HCT116 (cell line): ENCODE measurements at regions not wholly inside any gene's neighbourhood (a gene's known extent, or its start where the extent isn't known, plus 50 kb on each side); places are given as distances from the start of the nearest gene placed in this dataset.

ENCODE experiments used
- ATAC-seq: fragments of 200-7000 bp; cut with Tn5 transposase; 2 replicates; pipeline ENCODE4 v1.9.1; 2020; ENCODE audit warnings: mild to moderate bottlenecking, moderate library complexity
- BruUV-seq: library from RNA; stranded (reverse); fragments of 400-500 nt; replicated peaks from 2 replicates; lab custom pipeline; 2021; lab: Mats Ljungman, UMichigan
- CTCF ChIA-PET: fragments of 300-600 bp; sonication (Branson Sonifier 250); formaldehyde crosslinking; loops from one replicate; lab custom pipeline; 2021; ENCODE audit warnings: antibody characterized with exemption; lab: Charles Lee
- POLR2A ChIA-PET: fragments of 300-600, 350-600 bp; sonication (Branson Sonifier 250); formaldehyde crosslinking; loops from one replicate; lab custom pipeline; 2021; ENCODE audit warnings: antibody characterized with exemption; lab: Charles Lee
- RAD21 ChIA-PET, 2 experiments: fragments of 300-600 bp; sonication (Branson Sonifier 250); formaldehyde crosslinking; loops; one replicate each; lab custom pipeline; 2023; ENCODE audit warnings: low total read pairs in 2 of 2; ENCODE audit not compliant: uncharacterized antibody in 2 of 2, unreplicated experiment in 2 of 2, low non-redundant PET in 1 of 2; lab: Charles Lee
- DNase-seq: peaks from one replicate; pipeline ENCODE4 v3.0.0-alpha.2; 2010; ENCODE audit warnings: low read depth, low spot score
- H2AFZ ChIP-seq: fragments of 200-600 bp; shearing (Covaris generic), sonication (generic); 2 replicates; pipeline ENCODE4 v1.6.1; 2017; ENCODE audit warnings: low read depth, mixed run types, mixed read lengths, antibody characterized with exemption, low read length; ENCODE audit not compliant: poor library complexity, severe bottlenecking
- H3K27ac ChIP-seq: 2 replicates; pipeline ENCODE4 v1.5.1; 2012; ENCODE audit warnings: low read depth, low read length
- H3K27me3 ChIP-seq: fragments of 200-600 bp; sonication (generic); 2 replicates; pipeline ENCODE4 v1.6.1; 2016; ENCODE audit warnings: mixed run types, low read length, mixed read lengths; ENCODE audit not compliant: insufficient read depth
- H3K36me3 ChIP-seq, 2 experiments: fragments of 200-500 bp in 1 of 2; fragments of 200-600 bp in 1 of 2; sonication (Bioruptor generic) in 1 of 2; sonication (generic) in 1 of 2; 2 replicates each; pipeline versions ENCODE4 v1.5.1 to v1.6.1; 2014 to 2016; ENCODE audit warnings: low read length in 2 of 2, inconsistent platforms in 1 of 2, mixed read lengths in 1 of 2, mixed run types in 1 of 2; ENCODE audit not compliant: insufficient read depth in 2 of 2, control insufficient read depth in 1 of 2
- H3K4me1 ChIP-seq, 2 experiments: fragments of 200-600 bp in 1 of 2; sonication (generic) in 1 of 2; 2 replicates each; pipeline versions ENCODE4 v1.5.1 to v1.6.1; 2012 to 2017; ENCODE audit warnings: low read length in 2 of 2, inconsistent platforms in 1 of 2, mild to moderate bottlenecking in 1 of 2, mixed read lengths in 1 of 2, mixed run types in 1 of 2, moderate library complexity in 1 of 2; ENCODE audit not compliant: insufficient read depth in 2 of 2, control insufficient read depth in 1 of 2
- H3K4me2 ChIP-seq: fragments of 200-600 bp; sonication (generic); 2 replicates; pipeline ENCODE4 v1.6.1; 2017; ENCODE audit warnings: mixed run types, low read length, mixed read lengths
- H3K4me3 ChIP-seq, 2 experiments: fragments of 200-600 bp in 1 of 2; sonication (generic) in 1 of 2; replicated peaks in 1 of 2; 2 replicates each; pipeline ENCODE4 v1.5.1; 2011 to 2016; ENCODE audit warnings: low read length in 2 of 2, control low read depth in 1 of 2, low read depth in 1 of 2, mild to moderate bottlenecking in 1 of 2, mixed read lengths in 1 of 2, mixed run types in 1 of 2
- H3K79me2 ChIP-seq: fragments of 200-600 bp; sonication (generic); 2 replicates; pipeline ENCODE4 v1.6.1; 2017; ENCODE audit warnings: mild to moderate bottlenecking, mixed run types, low read length, moderate library complexity, mixed read lengths; ENCODE audit not compliant: insufficient read depth
- H3K9ac ChIP-seq: fragments of 200-600 bp; sonication (generic); 2 replicates; pipeline ENCODE4 v1.6.1; 2016; ENCODE audit warnings: low read length, mixed read lengths
- H3K9me2 ChIP-seq: fragments of 200-600 bp; sonication (generic), shearing (Covaris generic); 2 replicates; pipeline ENCODE4 v1.6.1; 2017; ENCODE audit warnings: mixed run types, mild to moderate bottlenecking, moderate library complexity; ENCODE audit not compliant: insufficient read depth
- H3K9me3 ChIP-seq, 2 experiments: fragments of 200-500 bp in 1 of 2; fragments of 200-600 bp in 1 of 2; sonication (Bioruptor generic) in 1 of 2; sonication (generic) in 1 of 2; 2 replicates each; pipeline ENCODE4 v1.6.1; 2014 to 2017; ENCODE audit warnings: low read length in 2 of 2, mixed read lengths in 2 of 2, inconsistent platforms in 1 of 2, low read depth in 1 of 2, mild to moderate bottlenecking in 1 of 2, mixed run types in 1 of 2, moderate library complexity in 1 of 2; ENCODE audit not compliant: control insufficient read depth in 1 of 2, insufficient read depth in 1 of 2
- H4K20me1 ChIP-seq: fragments of 200-600 bp; sonication (generic), shearing (Covaris generic); 2 replicates; pipeline ENCODE4 v1.6.1; 2017; ENCODE audit warnings: mixed run types, mild to moderate bottlenecking, moderate library complexity; ENCODE audit not compliant: insufficient read depth
- ATF3 ChIP-seq: IDR thresholded peaks from 2 replicates; pipeline ENCODE4 v1.6.1; 2012
- CEBPB ChIP-seq: IDR thresholded peaks from 2 replicates; pipeline ENCODE4 v1.6.1; 2012; ENCODE audit warnings: low read depth
- CTCF ChIP-seq, 3 experiments: fragments of 200-600 bp in 1 of 3; sonication (generic) in 1 of 3; IDR thresholded peaks in 2 of 3; conservative IDR thresholded peaks in 1 of 3; 2 replicates each; pipeline ENCODE4 v1.5.1; 2012 to 2017; ENCODE audit warnings: low read depth in 2 of 3, low read length in 2 of 3, antibody characterized with exemption in 1 of 3, borderline replicate concordance in 1 of 3, control low read depth in 1 of 3, mild to moderate bottlenecking in 1 of 3, mixed read lengths in 1 of 3, mixed run types in 1 of 3, moderate library complexity in 1 of 3; ENCODE audit not compliant: insufficient read depth in 1 of 3
- ELF1 ChIP-seq: IDR thresholded peaks from 2 replicates; pipeline ENCODE4 v1.6.1; 2012; ENCODE audit warnings: low read depth, borderline replicate concordance
- EZH2 ChIP-seq: fragments of 200-600 bp; sonication (generic); IDR thresholded peaks from 2 replicates; pipeline ENCODE4 v1.6.1; 2017; ENCODE audit warnings: antibody characterized with exemption, mixed run types
- FOSL1 ChIP-seq: IDR thresholded peaks from 2 replicates; pipeline ENCODE4 v1.6.1; 2012; ENCODE audit warnings: low read depth
- MAX ChIP-seq: IDR thresholded peaks from 2 replicates; pipeline ENCODE4 v1.6.1; 2012
- POLR2A ChIP-seq: IDR thresholded peaks from 2 replicates; pipeline ENCODE4 v1.7.0; 2011; ENCODE audit warnings: borderline replicate concordance; ENCODE audit not compliant: insufficient read depth, insufficient read length; ENCODE audit errors: extremely low read depth
- POLR2AphosphoS5 ChIP-seq: IDR thresholded peaks from 2 replicates; pipeline ENCODE4 v1.6.1; 2011; ENCODE audit warnings: mild to moderate bottlenecking, low read depth, low read length, moderate library complexity
- RAD21 ChIP-seq: IDR thresholded peaks from 2 replicates; pipeline ENCODE4 v1.6.1; 2012; ENCODE audit warnings: low read depth, mild to moderate bottlenecking
- SP1 ChIP-seq: IDR thresholded peaks from 2 replicates; pipeline ENCODE4 v1.6.1; 2012; ENCODE audit warnings: low read depth
- SRF ChIP-seq: IDR thresholded peaks from 2 replicates; pipeline ENCODE4 v1.6.1; 2012; ENCODE audit warnings: low read depth
- YY1 ChIP-seq: IDR thresholded peaks from 2 replicates; pipeline ENCODE4 v1.6.1; 2011; ENCODE audit warnings: low read length, low read depth, moderate library complexity, mild to moderate bottlenecking; ENCODE audit not compliant: insufficient replicate concordance; ENCODE audit errors: extremely low read depth
- ZBTB33 ChIP-seq: IDR thresholded peaks from 2 replicates; pipeline ENCODE4 v1.6.1; 2011; ENCODE audit warnings: mild to moderate bottlenecking, low read length, moderate library complexity; ENCODE audit not compliant: insufficient replicate concordance; ENCODE audit errors: extremely low read depth
- ZFX ChIP-seq: fragments of 450-650 bp; IDR thresholded peaks from 2 replicates; pipeline ENCODE4 v1.6.1; 2017
- intact Hi-C: fragments of 100-400 bp; cut with micrococcal nuclease; formaldehyde crosslinking; loops from 2 replicates; pipeline ENCODE4 v1.10.0; 2022

GRCh38 chr12:75837700-75838099, 193.9 kb downstream of the PHLDA1 start:
- Histone ChIP-seq H3K4me3 (no peak overlapping the region), H3K9ac (no peak overlapping the region), H3K9me3 (no peaks in the 10 kb centered on the region), H2AFZ (no peak overlapping the region), H3K4me1 (peaks cover 14 to 17% of the 10 kb centered on the region in 2 experiments), H3K4me2 (no peak overlapping the region), H3K36me3 (peaks cover 0 to 5% of the 10 kb centered on the region in 2 experiments; a peak in 1 of 4 replicates), H3K9me2 (no peaks in the 10 kb centered on the region), H3K27me3 (no peaks in the 10 kb centered on the region)
- no TSS peak for BruUV-seq
- POLR2A ChIA-PET: no interaction called here
- intact Hi-C loops: no loop called here
- RAD21 ChIA-PET: no interaction called here
- CTCF ChIA-PET: interaction anchor here (1.3 kb wide), 1 partner anchor 10 kb away, joined by 3 read pairs; no protein-coding TSS in a partner anchor
- DNase-seq: no peak
- no peak for TF ChIP-seq EZH2
- TF ChIP-seq YY1: no peak
- TF ChIP-seq ZFX: no peak
- no peak for TF ChIP-seq SRF
- no peak for TF ChIP-seq POLR2AphosphoS5
- TF ChIP-seq FOSL1: no peak
- no peak for TF ChIP-seq MAX
- TF ChIP-seq POLR2A: no peak
- no peak for TF ChIP-seq RAD21
- no peak for TF ChIP-seq CEBPB
- TF ChIP-seq SP1: no peak
- TF ChIP-seq ZBTB33: no peak
- no peak for TF ChIP-seq ELF1
- no peak for TF ChIP-seq ATF3
- TF ChIP-seq CTCF (IDR thresholded peaks at IDR 0.05 in 2 of 3, conservative IDR thresholded peaks at IDR 0.05 in 1 of 3; ENCODE audit: borderline replicate concordance in 1 of 3, insufficient read depth in 1 of 3, low read depth in 2 of 3, low read length in 2 of 3): no peak
- TF ChIP-seq, all 23 proteins: peak for 0
- no peak for ATAC-seq
- Histone ChIP-seq H3K27ac (no peak overlapping the region), H3K79me2 (no peaks in the 10 kb centered on the region), H4K20me1 (no peaks in the 10 kb centered on the region)
